H9 (cell line): ENCODE measurements at regions not wholly inside any gene's neighbourhood (a gene's known extent, or its start where the extent isn't known, plus 50 kb on each side); places are given as distances from the start of the nearest gene placed in this dataset.

ENCODE experiments used
- DNase-seq: peaks from one replicate; pipeline ENCODE4 v3.0.0-alpha.2; 2017
- H2AFZ ChIP-seq: one replicate; pipeline ENCODE4 v1.6.1; 2013; ENCODE audit warnings: mild to moderate bottlenecking, low read length, control low read depth, moderate library complexity
- H2AK5ac ChIP-seq: 2 replicates; pipeline ENCODE4 v1.6.1; 2013; ENCODE audit warnings: low read length, control low read depth, mixed read lengths; ENCODE audit not compliant: insufficient read length
- H2BK120ac ChIP-seq: one replicate; pipeline ENCODE4 v1.6.1; 2013; ENCODE audit warnings: low read depth, mild to moderate bottlenecking, low read length, control low read depth, inconsistent platforms; ENCODE audit not compliant: poor library complexity, severe bottlenecking
- H2BK12ac ChIP-seq: 2 replicates; pipeline ENCODE4 v1.6.1; 2013; ENCODE audit warnings: low read length, control low read depth, mixed read lengths, low read depth; ENCODE audit not compliant: insufficient read length
- H2BK15ac ChIP-seq: 2 replicates; pipeline ENCODE4 v1.6.1; 2013; ENCODE audit warnings: low read depth, low read length, control low read depth
- H2BK20ac ChIP-seq: one replicate; pipeline ENCODE4 v1.6.1; 2013; ENCODE audit warnings: low read depth, mild to moderate bottlenecking, low read length, control low read depth, inconsistent platforms; ENCODE audit not compliant: poor library complexity, severe bottlenecking
- H2BK5ac ChIP-seq: 2 replicates; pipeline ENCODE4 v1.6.1; 2013; ENCODE audit warnings: low read length, control low read depth, mixed read lengths; ENCODE audit not compliant: insufficient read length
- H3K14ac ChIP-seq: 2 replicates; pipeline ENCODE4 v1.6.1; 2013; ENCODE audit warnings: low read length, control low read depth; ENCODE audit not compliant: insufficient read depth
- H3K18ac ChIP-seq: 2 replicates; pipeline ENCODE4 v1.6.1; 2013; ENCODE audit warnings: low read depth, mild to moderate bottlenecking, mixed read lengths, low read length, control low read depth; ENCODE audit not compliant: insufficient read length
- H3K23ac ChIP-seq: 2 replicates; pipeline ENCODE4 v1.6.1; 2013; ENCODE audit warnings: low read length, control low read depth, mixed read lengths, low read depth; ENCODE audit not compliant: insufficient read length
- H3K23me2 ChIP-seq: 2 replicates; pipeline ENCODE4 v1.6.1; 2013; ENCODE audit warnings: low read depth, mild to moderate bottlenecking, mixed read lengths, low read length, control low read depth; ENCODE audit not compliant: insufficient read length, poor library complexity, severe bottlenecking
- H3K27ac ChIP-seq: 2 replicates; pipeline ENCODE4 v1.5.1; 2013; ENCODE audit warnings: low read length, control low read depth, mixed read lengths, low read depth; ENCODE audit not compliant: insufficient read length
- H3K27me3 ChIP-seq: 2 replicates; pipeline ENCODE4 v1.6.1; 2013; ENCODE audit warnings: low read length, control low read depth, inconsistent platforms; ENCODE audit not compliant: insufficient read depth
- H3K4ac ChIP-seq: 2 replicates; pipeline ENCODE4 v1.6.1; 2013; ENCODE audit warnings: low read depth, mild to moderate bottlenecking, control low read depth, inconsistent platforms, low read length, moderate library complexity
- H3K4me1 ChIP-seq: 2 replicates; pipeline ENCODE4 v1.6.1; 2013; ENCODE audit warnings: low read length, control low read depth, inconsistent platforms; ENCODE audit not compliant: insufficient read depth
- H3K4me2 ChIP-seq: 2 replicates; pipeline ENCODE4 v1.6.1; 2013; ENCODE audit warnings: low read length, control low read depth, mixed read lengths; ENCODE audit not compliant: insufficient read length, insufficient read depth
- H3K56ac ChIP-seq: 2 replicates; pipeline ENCODE4 v1.6.1; 2013; ENCODE audit warnings: low read depth, mild to moderate bottlenecking, mixed read lengths, low read length, control low read depth; ENCODE audit not compliant: insufficient read length
- H3K79me1 ChIP-seq: 2 replicates; pipeline ENCODE4 v1.6.1; 2013; ENCODE audit warnings: low read depth, mild to moderate bottlenecking, moderate library complexity, low read length, control low read depth, inconsistent platforms; ENCODE audit not compliant: insufficient read depth, poor library complexity, severe bottlenecking
- H3K79me2 ChIP-seq: 2 replicates; pipeline ENCODE4 v1.6.1; 2013; ENCODE audit warnings: low read length, control low read depth, inconsistent platforms; ENCODE audit not compliant: insufficient read depth
- H3K9ac ChIP-seq: 2 replicates; pipeline ENCODE4 v1.6.1; 2013; ENCODE audit warnings: low read length, control low read depth, mixed read lengths; ENCODE audit not compliant: insufficient read length; ENCODE audit errors: extremely low read depth
- H3K9me3 ChIP-seq: one replicate; pipeline ENCODE4 v1.6.1; 2013; ENCODE audit warnings: low read depth, low read length, inconsistent platforms; ENCODE audit not compliant: control insufficient read depth
- H3T11ph ChIP-seq: one replicate; pipeline ENCODE4 v1.6.1; 2013; ENCODE audit warnings: mild to moderate bottlenecking, low read length, control low read depth, inconsistent platforms
- H4K20me1 ChIP-seq: one replicate; pipeline ENCODE4 v1.6.1; 2013; ENCODE audit not compliant: control insufficient read depth, insufficient read length, insufficient read depth
- H4K5ac ChIP-seq: 2 replicates; pipeline ENCODE4 v1.6.1; 2013; ENCODE audit warnings: low read depth, mild to moderate bottlenecking, mixed read lengths, low read length, control low read depth; ENCODE audit not compliant: insufficient read length
- H4K8ac ChIP-seq: replicated peaks from 2 replicates; pipeline ENCODE4 v1.6.1; 2013; ENCODE audit warnings: low read length, control low read depth, mixed read lengths, low read depth; ENCODE audit not compliant: insufficient read length
- H4K91ac ChIP-seq: 2 replicates; pipeline ENCODE4 v1.6.1; 2013; ENCODE audit warnings: low read depth, mild to moderate bottlenecking, moderate library complexity, mixed read lengths, low read length, control low read depth; ENCODE audit not compliant: insufficient read length
- H3K27ac Mint-ChIP-seq, 3 experiments: 2 replicates in 2 of 3; 3 replicates in 1 of 3; pipeline ENCODE4 v1.8.0; 2020 to 2021; ENCODE audit warnings: mixed read lengths in 3 of 3, mild to moderate bottlenecking in 1 of 3, moderate library complexity in 1 of 3
- H3K27me3 Mint-ChIP-seq: 2 replicates; pipeline ENCODE4 v1.8.0; 2021; ENCODE audit warnings: low read depth, mild to moderate bottlenecking, moderate library complexity, mixed read lengths
- H3K36me3 Mint-ChIP-seq, 3 experiments: 2 replicates in 2 of 3; 3 replicates in 1 of 3; pipeline ENCODE4 v1.8.0; 2020 to 2021; ENCODE audit warnings: low read depth in 3 of 3, mixed read lengths in 3 of 3; ENCODE audit not compliant: insufficient read depth in 1 of 3
- H3K4me1 Mint-ChIP-seq, 2 experiments: 2 replicates each; pipeline ENCODE4 v1.8.0; 2020; ENCODE audit warnings: mixed read lengths in 2 of 2
- H3K4me3 Mint-ChIP-seq, 2 experiments: 2 replicates in 1 of 2; 3 replicates in 1 of 2; pipeline ENCODE4 v1.8.0; 2020 to 2021; ENCODE audit warnings: mild to moderate bottlenecking in 2 of 2, mixed read lengths in 2 of 2, moderate library complexity in 1 of 2
- H3K9me3 Mint-ChIP-seq, 2 experiments: 2 replicates in 1 of 2; 3 replicates in 1 of 2; pipeline ENCODE4 v1.8.0; 2020; ENCODE audit warnings: mild to moderate bottlenecking in 2 of 2, mixed read lengths in 2 of 2, moderate library complexity in 1 of 2
- CTCF ChIP-seq: fragments of 200-600 bp; sonication (generic); conservative IDR thresholded peaks from 3 replicates; pipeline ENCODE4 v1.8.0; 2021; ENCODE audit warnings: antibody characterized with exemption, mild to moderate bottlenecking
- WGBS: extraction: QIAGEN DNeasy Blood & Tissue Kit; methylation state at CpG from one replicate; pipeline ENCODE4 v1.1.7; 2013; ENCODE audit warnings: missing lambda C conversion rate, low lambda C conversion rate, mixed read lengths; ENCODE audit not compliant: insufficient read length; ENCODE audit errors: extremely low coverage; 5-methylcytosine and 5-hydroxymethylcytosine counted together

- Histone ChIP-seq H3K18ac (no peak overlapping the region), H3K27ac (no peak overlapping the region), H3K27me3 (no peaks in the 10 kb centered on the region), H2BK5ac (no peak overlapping the region), H3K23ac (no peak overlapping the region), H3K14ac (no peak overlapping the region), H4K5ac (no peak overlapping the region), H2BK20ac (no peak overlapping the region), H3K4ac (no peak overlapping the region), H3K4me1 (no peaks in the 10 kb centered on the region), H4K8ac (no peak overlapping the region), H4K91ac (no peak overlapping the region), H3K79me2 (no peaks in the 10 kb centered on the region), H3K79me1 (no peaks in the 10 kb centered on the region), H2BK120ac (no peak overlapping the region), H2AK5ac (no peak overlapping the region), H2BK12ac (no peak overlapping the region), H3K9me3 (no peaks in the 10 kb centered on the region), H3T11ph (no peak overlapping the region), H3K9ac (no peak overlapping the region), H2AFZ (no peak overlapping the region), H3K56ac (no peak overlapping the region), H4K20me1 (no peaks in the 10 kb centered on the region), H3K23me2 (no peaks in the 10 kb centered on the region), H3K4me2 (no peak overlapping the region), H2BK15ac (no peak overlapping the region)
- no peak overlapping the region for H3K4me3 Mint-ChIP-seq
- no peaks in the 10 kb centered on the region for H3K27me3 Mint-ChIP-seq
- TF ChIP-seq CTCF = no peak
- peaks cover 3% of the 10 kb centered on the region in 2 experiments; a peak in 3 of 5 replicates for H3K9me3 Mint-ChIP-seq
- peaks cover 0 to 5% (median 0%) of the 10 kb centered on the region in 3 experiments; a peak in 2 of 7 replicates for H3K36me3 Mint-ChIP-seq
- no peaks in the 10 kb centered on the region for H3K4me1 Mint-ChIP-seq
- no peak overlapping the region for H3K27ac Mint-ChIP-seq
- no peak for DNase-seq
- WGBS = no CpG with 5 or more reads among the region's 2 CpGs
Measured at GRCh38 chr4:160824481-160824880, 1339.3 kb downstream of the FSTL5 start.
